GM18519 (cell line): ENCODE measurements at regions not wholly inside any gene's neighbourhood (a gene's known extent, or its start where the extent isn't known, plus 50 kb on each side); places are given as distances from the start of the nearest gene placed in this dataset.
"Not testable (repeated sequence)": the region's sequence is repeated elsewhere in the genome, so short reads cannot be mapped to it uniquely, and the experiment has no call there.

Experiments
- ATAC-seq: cut with Tn5 transposase; IDR thresholded peaks from one replicate; pipeline ENCODE4 v1.9.1; 2021; ENCODE audit warnings: mild to moderate bottlenecking, moderate library complexity; ENCODE audit not compliant: unreplicated experiment, low FRiP score

DNA sequence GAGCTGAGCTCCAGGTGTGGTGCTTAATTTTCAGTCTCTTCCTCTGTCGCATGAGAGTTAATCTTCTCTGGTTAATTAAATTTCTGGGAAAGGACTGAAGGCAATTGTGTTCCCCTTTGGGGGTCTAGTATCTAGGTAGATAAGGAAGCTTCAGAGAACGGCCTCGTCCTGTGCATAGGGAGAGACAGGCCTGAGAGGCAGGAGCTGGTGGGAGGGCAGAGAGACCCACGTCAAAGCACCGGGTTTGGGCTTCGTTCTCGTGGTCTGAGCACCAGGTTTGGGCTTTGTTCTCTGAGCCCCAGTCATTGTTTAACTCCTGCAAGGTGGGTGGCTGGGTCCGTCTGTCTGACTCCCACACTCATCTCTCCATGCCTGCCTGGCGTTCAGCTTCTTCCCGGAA is 160.8 kb upstream of the PITRM1 start:
- ATAC-seq, result no peak

DNA sequence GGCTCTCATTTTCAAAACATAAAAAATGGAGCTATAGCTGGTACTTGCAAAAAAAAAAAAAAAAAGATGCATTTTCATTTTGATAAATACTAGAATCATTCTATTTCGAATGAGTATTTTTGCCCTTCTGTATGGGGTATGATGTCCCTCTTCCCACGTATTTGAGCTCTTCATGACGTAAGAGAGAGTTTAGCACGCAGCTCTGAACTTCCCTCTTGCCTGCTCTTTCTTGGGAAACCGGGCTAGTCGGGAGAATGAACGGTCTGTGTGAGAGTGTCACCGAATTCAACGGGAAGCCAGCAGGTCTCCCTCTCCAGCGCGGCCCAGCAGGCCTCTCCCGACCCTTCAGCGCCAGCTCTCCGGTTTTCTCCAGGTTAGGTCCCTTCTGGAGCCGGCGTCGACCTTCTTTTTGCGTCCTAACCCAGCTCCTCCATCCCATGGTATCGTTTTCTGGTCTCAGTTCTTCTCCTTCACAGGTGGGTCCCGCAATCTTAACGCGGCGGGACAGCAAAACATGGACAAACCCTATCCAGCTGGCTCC is 159.2 kb upstream of the PITRM1 start:
- no peak for ATAC-seq

GRCh38 chr10:3331187-3331586 is 158.6 kb upstream of the PITRM1 start:
- no peak for ATAC-seq

DNA sequence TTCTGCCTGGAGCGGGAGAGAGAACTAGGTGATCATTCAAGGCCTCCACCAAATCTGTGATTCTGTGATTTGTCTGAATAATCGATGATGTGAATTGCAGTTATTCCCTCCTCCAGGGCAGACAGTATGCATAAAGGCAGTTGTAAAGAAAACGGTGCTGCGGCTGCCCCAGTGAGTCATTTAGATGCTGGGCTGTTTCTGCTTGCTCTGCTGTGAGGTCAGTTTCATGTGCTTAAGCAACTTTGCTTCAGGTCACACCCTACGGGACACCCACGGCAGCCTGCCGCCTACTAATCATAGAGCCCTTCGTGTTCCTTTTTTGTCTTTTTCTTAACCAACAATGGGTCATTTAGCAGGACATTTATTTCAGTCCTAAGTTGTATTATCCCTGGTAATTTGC is 158.1 kb upstream of the PITRM1 start:
- no peak for ATAC-seq

DNA sequence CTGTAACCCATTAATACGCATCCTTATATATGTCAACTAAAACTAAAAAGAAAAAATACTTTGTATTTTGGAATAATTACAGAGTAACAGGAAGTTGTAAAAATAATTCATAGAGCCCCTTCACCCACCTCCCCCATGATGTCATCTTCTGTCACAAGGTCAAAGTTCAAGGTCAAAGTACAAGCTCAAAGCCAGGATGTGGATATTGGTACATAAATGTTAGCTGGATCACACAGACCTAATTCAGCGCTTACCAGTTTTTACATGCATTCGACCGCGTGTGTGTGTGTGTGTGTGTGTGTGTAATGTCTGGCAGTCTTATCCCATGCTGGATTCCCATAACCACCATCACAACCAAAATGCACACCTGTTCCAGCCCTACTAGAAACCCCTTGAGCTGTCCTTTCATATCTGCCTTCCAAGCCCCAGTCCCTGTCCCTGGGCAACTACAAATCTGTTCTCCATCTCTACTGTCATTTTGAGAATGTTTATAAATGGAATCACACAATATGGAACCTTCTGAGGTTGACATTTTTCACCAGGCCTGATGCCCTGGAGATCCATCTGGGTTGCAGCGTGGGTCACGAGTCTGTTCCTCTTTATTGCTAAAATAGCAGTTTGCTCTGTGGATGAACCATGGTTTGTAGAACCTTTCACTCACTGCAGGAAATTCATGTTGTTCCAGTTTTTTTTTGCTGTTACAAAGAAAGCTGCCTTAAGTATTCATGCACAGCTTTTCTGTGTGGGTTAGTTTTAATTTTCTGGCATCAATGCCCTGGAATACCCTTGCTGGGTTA is 153.6 kb upstream of the PITRM1 start:
- no peak for ATAC-seq

GRCh38 chr10:3324612-3325038 is 152.0 kb upstream of the PITRM1 start:
- ATAC-seq, result no peak

- no peak for ATAC-seq
These were observed 151.4 kb upstream of the PITRM1 start for GRCh38 chr10:3323865-3324498.

DNA sequence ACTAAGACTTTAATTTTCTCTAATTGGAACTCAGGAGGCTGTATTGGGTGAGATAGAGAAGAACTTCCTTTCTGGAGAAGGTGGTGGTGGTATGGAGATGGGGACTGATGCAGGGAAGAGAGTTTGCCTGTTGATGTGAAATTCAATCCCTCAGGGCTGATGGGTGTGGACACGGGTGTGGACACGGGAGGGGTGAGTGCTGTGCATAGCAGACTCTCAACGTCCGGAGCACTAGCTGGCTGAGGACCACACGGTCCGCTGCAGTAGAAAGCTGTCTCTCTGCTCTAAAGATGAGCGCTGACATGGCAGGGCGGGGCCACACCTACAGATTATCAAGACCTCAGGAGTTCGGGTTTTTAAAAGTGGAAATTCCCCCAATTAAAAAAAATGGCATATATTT is 148.5 kb upstream of the PITRM1 start:
- no peak for ATAC-seq

DNA sequence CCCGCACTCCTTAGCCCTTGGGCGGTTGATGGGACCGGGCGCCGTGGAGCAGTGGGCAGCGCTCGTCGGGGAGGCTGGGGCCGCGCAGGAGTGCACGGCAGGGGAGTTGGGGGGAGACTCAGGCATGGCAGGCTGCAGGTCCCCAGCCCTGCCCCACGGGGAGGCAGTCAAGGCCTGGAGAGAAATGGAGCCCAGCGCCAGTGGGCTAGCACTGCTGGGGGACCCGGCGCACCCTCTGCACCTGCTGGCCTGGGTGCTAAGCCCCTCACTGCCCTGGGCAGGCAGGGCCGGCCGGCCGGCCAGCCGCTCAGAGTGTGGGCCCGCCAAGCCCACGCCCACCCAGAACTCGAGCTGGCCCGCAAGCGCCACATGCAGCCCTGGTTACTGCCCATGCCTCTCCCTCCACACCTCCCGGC is 147.2 kb upstream of the PITRM1 start:
- ATAC-seq, result no peak

- ATAC-seq, result not testable (repeated sequence)
These were observed 145.9 kb upstream of the PITRM1 start for GRCh38 chr10:3318480-3318807.

DNA sequence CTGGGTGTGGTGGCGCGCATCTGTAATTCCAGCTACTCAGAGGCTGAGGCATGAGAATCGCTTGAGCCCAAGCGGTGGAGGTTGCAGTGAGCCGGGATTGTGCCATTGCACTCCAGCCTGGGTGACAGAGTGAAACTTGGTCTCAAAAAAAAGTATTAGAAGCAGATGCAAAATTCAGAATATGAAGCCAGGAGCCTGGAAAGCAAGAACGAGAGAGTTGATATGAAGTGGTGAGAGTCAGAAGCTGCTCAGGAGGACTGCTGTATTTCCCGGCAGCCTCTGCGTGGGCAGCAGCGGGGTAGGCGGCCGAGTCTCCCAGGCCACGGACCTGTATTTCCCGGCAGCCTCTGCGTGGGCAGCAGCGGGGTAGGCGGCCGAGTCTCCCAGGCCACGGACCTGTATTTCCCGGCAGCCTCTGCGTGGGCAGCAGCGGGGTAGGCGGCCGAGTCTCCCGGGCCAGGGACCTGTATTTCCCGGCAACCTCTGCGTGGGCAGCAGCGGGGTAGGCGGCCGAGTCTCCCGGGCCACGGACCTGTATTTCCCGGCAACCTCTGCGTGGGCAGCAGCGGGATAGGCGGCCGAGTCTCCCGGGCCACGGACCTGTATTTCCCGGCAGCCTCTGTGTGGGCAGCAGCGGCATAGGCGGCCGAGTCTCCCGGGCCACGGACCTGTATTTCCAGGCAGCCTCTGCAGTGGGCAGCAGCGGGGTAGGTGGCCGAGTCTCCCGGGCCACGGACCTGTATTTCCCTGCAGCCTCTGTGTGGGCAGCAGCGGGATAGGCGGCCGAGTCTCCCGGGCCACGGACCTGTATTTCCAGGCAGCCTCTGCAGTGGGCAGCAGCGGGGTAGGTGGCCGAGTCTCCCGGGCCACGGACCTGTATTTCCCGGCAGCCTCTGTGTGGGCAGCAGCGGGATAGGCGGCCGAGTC is 145.2 kb upstream of the PITRM1 start:
- ATAC-seq, result not testable (repeated sequence)

- ATAC-seq, result not testable (repeated sequence)
These were observed 142.0 kb upstream of the PITRM1 start for GRCh38 chr10:3314445-3315085.

DNA sequence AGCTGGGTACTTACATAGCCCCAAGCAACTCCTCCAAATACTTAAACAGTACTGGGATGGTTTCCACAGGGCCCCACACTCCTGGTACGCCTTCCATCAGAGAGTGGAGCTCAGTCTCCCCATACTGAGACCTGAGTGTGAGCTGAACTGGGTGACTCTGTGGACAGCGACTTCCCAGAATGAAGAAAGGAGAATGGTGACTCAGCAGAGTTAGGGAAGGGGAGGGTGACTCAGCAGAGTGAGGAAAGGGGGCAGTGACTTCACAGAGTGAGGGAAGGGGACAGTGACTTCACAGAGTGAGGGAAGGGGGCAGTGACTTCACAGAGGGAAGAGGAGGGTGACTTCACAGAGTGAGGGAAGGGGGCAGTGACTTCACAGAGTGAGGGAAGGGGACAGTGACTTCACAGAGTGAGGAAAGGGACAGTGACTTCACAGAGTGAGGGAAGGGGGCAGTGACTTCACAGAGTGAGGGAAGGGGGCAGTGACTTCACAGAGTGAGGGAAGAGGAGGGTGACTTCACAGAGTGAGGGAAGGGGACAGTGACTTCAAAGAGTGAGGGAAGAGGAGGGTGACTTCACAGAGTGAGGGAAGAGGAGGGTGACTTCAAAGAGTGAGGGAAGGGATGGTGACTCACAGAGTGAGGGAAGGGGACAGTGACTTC is 141.3 kb upstream of the PITRM1 start:
- ATAC-seq, result not testable (repeated sequence)

GRCh38 chr10:3312403-3312940 is 139.9 kb upstream of the PITRM1 start:
- ATAC-seq, result no peak

DNA sequence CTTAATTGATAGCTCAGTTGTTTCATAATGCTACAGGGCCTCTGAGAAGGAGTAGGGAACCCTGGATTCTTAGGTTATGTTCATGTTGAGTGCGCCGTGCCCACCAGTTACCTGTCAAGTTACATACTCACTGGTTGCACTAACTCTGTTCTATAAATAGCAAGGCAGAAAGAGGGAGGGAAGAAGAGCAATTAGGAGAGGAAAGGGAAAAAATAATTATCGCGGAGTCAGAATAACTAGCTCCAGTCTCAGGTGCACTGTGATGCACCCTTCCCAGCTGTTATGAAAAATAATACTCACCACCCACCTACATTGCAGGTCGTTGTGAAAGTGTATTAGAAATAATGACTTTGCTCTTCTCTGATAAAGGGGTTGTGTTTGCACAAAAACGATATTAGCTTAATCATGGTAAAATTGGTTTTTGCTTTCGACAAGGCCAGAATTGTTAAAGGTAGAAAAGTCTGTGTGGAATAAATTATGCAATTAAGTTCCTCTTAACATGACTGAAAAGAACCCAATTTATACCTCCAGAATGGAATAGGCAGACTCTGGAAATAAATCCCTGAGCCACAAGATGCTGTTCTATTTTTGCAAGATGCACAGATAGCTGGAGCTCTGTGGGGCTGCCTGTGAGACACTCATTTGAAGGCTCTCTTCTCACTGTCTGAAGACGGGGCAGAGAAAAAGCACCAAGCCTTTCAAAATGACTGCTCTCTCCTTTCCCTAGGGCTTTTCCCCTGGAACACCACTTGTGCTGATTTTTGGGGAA is 137.6 kb upstream of the PITRM1 start:
- no peak for ATAC-seq

- no peak for ATAC-seq
These were observed 133.5 kb upstream of the PITRM1 start for GRCh38 chr10:3306050-3306449.

GRCh38 chr10:3295582-3296151 is 123.1 kb upstream of the PITRM1 start:
- ATAC-seq, result no peak

DNA sequence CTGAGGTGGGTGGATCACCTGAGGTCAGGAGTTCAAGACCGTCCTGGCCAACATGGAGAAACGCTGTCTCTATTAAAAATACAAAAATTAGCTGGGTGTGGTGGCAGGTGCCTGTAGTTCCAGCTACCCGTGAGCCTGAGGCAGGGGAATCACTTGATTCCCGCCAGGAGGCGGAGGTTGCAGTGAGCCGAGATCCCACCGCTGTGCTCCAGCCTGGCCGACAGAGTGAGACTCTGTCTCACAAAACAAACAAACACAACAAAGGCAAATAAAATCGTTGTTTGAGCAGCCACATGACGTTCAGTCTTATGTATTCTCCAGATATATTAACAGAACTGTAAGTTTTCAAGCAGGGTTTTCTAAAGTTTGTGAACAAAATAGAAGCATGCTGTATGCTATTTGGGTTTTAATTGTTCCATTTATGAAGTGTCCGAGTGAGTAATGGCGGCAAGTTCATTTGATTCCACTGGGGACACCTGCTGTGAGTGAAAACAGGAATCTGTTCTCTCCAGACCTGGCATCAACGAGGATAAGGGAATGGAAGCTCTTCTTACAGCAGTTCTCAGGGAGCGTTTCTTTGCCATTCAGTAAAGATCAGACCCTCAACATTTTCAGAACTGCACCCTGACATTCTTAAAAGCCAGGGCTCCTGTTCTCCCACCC is 122.5 kb upstream of the PITRM1 start:
- no peak for ATAC-seq
